Parathyroid adenoma (tissue), 2 donors: ENCODE measurements at regions not wholly inside any gene's neighbourhood (a gene's known extent, or its start where the extent isn't known, plus 50 kb on each side); places are given as distances from the start of the nearest gene placed in this dataset.

Experiments used
- H2AFZ ChIP-seq: fragments of 300-600 bp; sonication (generic); one replicate; pipeline ENCODE4 v1.7.0; 2017; ENCODE audit warnings: antibody characterized with exemption, mild to moderate bottlenecking
- H3K27ac ChIP-seq: fragments of 300-600 bp; sonication (generic); one replicate; pipeline ENCODE4 v1.7.0; 2017
- H3K27me3 ChIP-seq: fragments of 300-600 bp; sonication (generic); one replicate; pipeline ENCODE4 v1.7.0; 2017; ENCODE audit warnings: low read length; ENCODE audit not compliant: control insufficient read depth, insufficient read depth
- H3K36me3 ChIP-seq: fragments of 300-600 bp; sonication (generic); one replicate; pipeline ENCODE4 v1.7.0; 2017; ENCODE audit warnings: low read length; ENCODE audit not compliant: control insufficient read depth, insufficient read depth
- H3K4me1 ChIP-seq: fragments of 300-600 bp; sonication (generic); one replicate; pipeline ENCODE4 v1.7.0; 2017; ENCODE audit warnings: control low read depth
- H3K4me2 ChIP-seq: fragments of 300-600 bp; sonication (generic); one replicate; pipeline ENCODE4 v1.7.0; 2017; ENCODE audit warnings: low read length
- H3K4me3 ChIP-seq: fragments of 300-600 bp; sonication (generic); one replicate; pipeline ENCODE4 v1.7.0; 2017; ENCODE audit warnings: low read depth, low read length
- H3K79me2 ChIP-seq: fragments of 300-600 bp; sonication (generic); one replicate; pipeline ENCODE4 v1.7.0; 2017; ENCODE audit warnings: control low read depth
- H3K9ac ChIP-seq: fragments of 300-600 bp; sonication (generic); one replicate; pipeline ENCODE4 v1.7.0; 2017; ENCODE audit warnings: mild to moderate bottlenecking
- H3K9me3 ChIP-seq: fragments of 300-600 bp; sonication (generic); one replicate; pipeline ENCODE4 v1.7.0; 2017; ENCODE audit warnings: low read length; ENCODE audit not compliant: control insufficient read depth
- CTCF ChIP-seq: fragments of 300-600 bp; sonication (generic); IDR thresholded peaks from one replicate; pipeline ENCODE4 v1.7.0; 2017; ENCODE audit warnings: antibody characterized with exemption, mild to moderate bottlenecking
- donor health status: primary hyperparathyroidism.

- Histone ChIP-seq H2AFZ (no peak overlapping the region), H3K79me2 (no peaks in the 10 kb centered on the region), H3K27me3 (no peaks in the 10 kb centered on the region), H3K4me3 (no peak overlapping the region), H3K27ac (no peak overlapping the region), H3K4me1 (no peaks in the 10 kb centered on the region), H3K4me2 (no peak overlapping the region), H3K36me3 (no peaks in the 10 kb centered on the region), H3K9ac (no peak overlapping the region), H3K9me3 (no peaks in the 10 kb centered on the region)
- no peak for TF ChIP-seq CTCF
Measured at GRCh38 chr1:233844692-233845091, 59.8 kb upstream of the SLC35F3 start.
